NCI-H2107 (cell line): ENCODE measurements at regions not wholly inside any gene's neighbourhood (a gene's known extent, or its start where the extent isn't known, plus 50 kb on each side); places are given as distances from the start of the nearest gene placed in this dataset.

Experiments
- DNase-seq: peaks from one replicate; lab custom pipeline; 2025; lab: John Stamatoyannopoulos, UW

GRCh38 chr11:126127898-126128297 is 65.2 kb upstream of the CDON start:
- DNase-seq = no peak

GRCh38 chr11:126127284-126127845 is 64.7 kb upstream of the CDON start:
- DNase-seq = no peak

- DNase-seq = no peak
Observed at GRCh38 chr11:126124231-126124661, 61.6 kb upstream of the CDON start.

GRCh38 chr11:126123686-126124085 is 61.0 kb upstream of the CDON start:
- no peak for DNase-seq

GRCh38 chr11:126122863-126123262 is 60.2 kb upstream of the CDON start:
- DNase-seq = no peak

GRCh38 chr11:126121296-126121695 is 58.6 kb upstream of the CDON start:
- DNase-seq = no peak

- no peak for DNase-seq
Observed at GRCh38 chr11:126118806-126119205, 56.1 kb upstream of the CDON start.

- no peak for DNase-seq
Observed at GRCh38 chr11:126115816-126116331, 53.2 kb upstream of the CDON start.

GRCh38 chr11:126115127-126115495 is 52.4 kb upstream of the CDON start:
- peak; percentile 40 for DNase-seq

GRCh38 chr11:126114486-126115126 is 51.9 kb upstream of the CDON start:
- DNase-seq = no peak

GRCh38 chr11:126113963-126114362 is 51.3 kb upstream of the CDON start:
- no peak for DNase-seq

- no peak for DNase-seq
Observed at GRCh38 chr11:126113515-126113957, 50.9 kb upstream of the CDON start.

GRCh38 chr11:126113012-126113411 is 50.3 kb upstream of the CDON start:
- no peak for DNase-seq

GRCh38 chr11:126112547-126112946 is 49.9 kb upstream of the CDON start:
- DNase-seq = no peak
